Astrocyte of the cerebellum (primary cell): ENCODE measurements at regions not wholly inside any gene's neighbourhood (a gene's known extent, or its start where the extent isn't known, plus 50 kb on each side); places are given as distances from the start of the nearest gene placed in this dataset.

Source experiments
- DNase-seq: peaks from one replicate; pipeline ENCODE4 v3.0.0-alpha.2; 2011; ENCODE audit warnings: low read depth
- H3K4me3 ChIP-seq: 2 replicates; pipeline ENCODE4 v1.5.1; 2011; ENCODE audit warnings: mild to moderate bottlenecking, low read depth, low read length, moderate library complexity
- CTCF ChIP-seq: IDR thresholded peaks from 2 replicates; pipeline ENCODE4 v1.5.1; 2012; ENCODE audit warnings: low read length, low read depth, moderate library complexity, mild to moderate bottlenecking; ENCODE audit errors: missing control alignments
- in situ Hi-C: cut with HindIII; loops from 2 replicates; pipeline ENCODE4 v1.10.0; 2017; ENCODE audit warnings: low sequenced_read_pairs

GRCh38 chrX:51437521-51437920 lies 58.9 kb downstream of the NUDT11 start:
- no peak for DNase-seq

GRCh38 chrX:51435101-51435500 lies 61.3 kb downstream of the NUDT11 start:
- no peak for TF ChIP-seq CTCF
- no peak overlapping the region for H3K4me3 ChIP-seq
- no peak for DNase-seq
- in situ Hi-C loops: no loop called here

More at GRCh38 chrX:51437521-51437920, 58.9 kb downstream of the NUDT11 start:
- TF ChIP-seq CTCF: no peak
- no peak overlapping the region for H3K4me3 ChIP-seq
- in situ Hi-C loops: no loop called here

GRCh38 chrX:51421972-51422597 lies 74.3 kb downstream of the NUDT11 start:
- in situ Hi-C loops: no loop called here
- no peak for TF ChIP-seq CTCF
- no peak for DNase-seq

GRCh38 chrX:51420610-51421009 lies 75.8 kb downstream of the NUDT11 start:
- in situ Hi-C loops: no loop called here
- TF ChIP-seq CTCF: peak; percentile 73
- peak; percentile 35 for DNase-seq
- no peak overlapping the region for H3K4me3 ChIP-seq

More at GRCh38 chrX:51421972-51422597, 74.3 kb downstream of the NUDT11 start:
- no peak overlapping the region for H3K4me3 ChIP-seq

- in situ Hi-C loops: no loop called here
- DNase-seq: no peak
Measured at GRCh38 chrX:51408462-51408861, 75.8 kb downstream of the NUDT10 start.

More at GRCh38 chrX:51408462-51408861, 75.8 kb downstream of the NUDT10 start:
- TF ChIP-seq CTCF: no peak
- no peak overlapping the region for H3K4me3 ChIP-seq
